ENCODE measurements at regions not wholly inside any gene's neighbourhood (a gene's known extent, or its start where the extent isn't known, plus 50 kb on each side); places are given as distances from the start of the nearest gene placed in this dataset.

DNA sequence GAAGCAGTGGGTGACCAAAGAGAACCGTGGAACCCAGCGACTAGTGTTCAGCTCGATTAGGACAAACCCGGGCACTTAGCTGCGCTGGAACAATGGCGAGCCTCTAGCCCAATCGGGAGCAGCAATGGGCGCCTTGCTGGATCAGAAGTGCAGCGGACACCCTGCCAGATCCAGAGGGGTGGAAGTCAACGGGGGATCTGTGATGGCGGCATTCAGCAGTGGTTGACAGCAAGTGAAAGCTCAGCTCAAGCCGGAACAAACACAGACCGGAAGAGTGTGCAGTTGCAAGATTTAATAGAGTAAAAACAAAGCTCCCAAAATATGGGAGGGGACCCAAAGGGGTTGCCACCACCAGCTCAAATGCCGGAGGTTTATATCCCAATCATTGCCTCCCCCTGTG, 478.7 kb upstream of the REG3G start:
- H3K27ac Mint-ChIP-seq, result no peak overlapping the region
- H3K4me3 Mint-ChIP-seq, result no peak overlapping the region
- H3K36me3 Mint-ChIP-seq, result no peaks in the 10 kb centered on the region
- peaks cover 20% of the 10 kb centered on the region for H3K9me3 Mint-ChIP-seq
- H3K27me3 Mint-ChIP-seq, result no peaks in the 10 kb centered on the region
- CTCF ChIA-PET, result no interaction called here
- H3K4me1 Mint-ChIP-seq, result no peaks in the 10 kb centered on the region
- DNase-seq, result no peak

DNA sequence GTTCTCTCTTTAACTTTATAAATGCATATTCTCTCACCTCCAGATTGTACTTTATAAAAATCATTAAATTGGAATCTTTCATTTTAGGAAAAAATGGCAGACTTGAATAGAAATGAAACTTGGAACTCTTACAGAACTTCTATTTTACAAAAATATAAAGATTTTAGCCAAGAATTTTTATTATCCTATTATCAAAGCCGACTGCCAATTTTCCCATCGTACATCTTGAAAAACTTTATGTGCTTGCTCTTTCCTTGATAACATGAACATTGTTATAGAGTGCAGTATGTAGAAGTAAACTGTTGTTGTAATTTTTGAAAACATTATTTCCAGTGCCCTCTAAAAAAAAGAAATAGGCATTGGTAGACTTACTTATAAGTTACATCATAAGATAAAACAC, 475.7 kb upstream of the REG3G start:
- Mint-ChIP-seq H3K27me3 (no peaks in the 10 kb centered on the region), H3K4me3 (no peak overlapping the region), H3K36me3 (no peaks in the 10 kb centered on the region), H3K27ac (no peak overlapping the region), H3K4me1 (no peaks in the 10 kb centered on the region), H3K9me3 (peaks cover 16% of the 10 kb centered on the region)
- no peak for DNase-seq
- CTCF ChIA-PET, result no interaction called here

- no peak for DNase-seq
- Mint-ChIP-seq H3K4me3 (no peak overlapping the region), H3K4me1 (no peaks in the 10 kb centered on the region), H3K36me3 (no peaks in the 10 kb centered on the region), H3K9me3 (peaks cover 9% of the 10 kb centered on the region), H3K27me3 (no peaks in the 10 kb centered on the region), H3K27ac (no peak overlapping the region)
- CTCF ChIA-PET, result no interaction called here
Measured at GRCh38 chr2:78553866-78554647, 471.4 kb upstream of the REG3G start.

GRCh38 chr2:78561876-78562275, 463.6 kb upstream of the REG3G start:
- DNase-seq, result no peak
- H3K4me1 Mint-ChIP-seq, result no peaks in the 10 kb centered on the region
- H3K27ac Mint-ChIP-seq, result no peak overlapping the region
- H3K9me3 Mint-ChIP-seq, result peaks cover 4% of the 10 kb centered on the region
- CTCF ChIA-PET, result no interaction called here
- H3K36me3 Mint-ChIP-seq, result no peaks in the 10 kb centered on the region
- H3K27me3 Mint-ChIP-seq, result no peaks in the 10 kb centered on the region
- no peak overlapping the region for H3K4me3 Mint-ChIP-seq

DNA sequence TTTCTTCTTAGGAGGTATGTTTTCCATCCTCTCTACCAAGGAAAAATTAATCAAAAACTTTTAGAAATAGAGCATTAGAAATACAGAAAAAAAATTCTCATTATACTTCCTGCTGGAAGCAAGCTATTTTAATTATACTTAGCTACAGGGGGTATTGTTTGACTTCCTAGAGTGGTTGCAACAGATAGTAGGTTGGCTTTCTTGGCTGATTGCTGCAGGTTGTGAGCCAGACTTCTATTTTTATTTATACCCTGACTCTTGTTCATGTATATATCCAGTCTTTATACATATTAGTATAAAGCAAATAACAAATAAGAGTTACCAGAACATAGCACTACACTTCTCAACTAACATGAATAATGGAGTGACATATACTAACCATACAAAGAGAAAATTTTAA, 460.8 kb upstream of the REG3G start:
- no peaks in the 10 kb centered on the region for H3K36me3 Mint-ChIP-seq
- CTCF ChIA-PET, result no interaction called here
- no peaks in the 10 kb centered on the region for H3K27me3 Mint-ChIP-seq
- no peak overlapping the region for H3K27ac Mint-ChIP-seq
- no peak for DNase-seq
- no peaks in the 10 kb centered on the region for H3K4me1 Mint-ChIP-seq
- peaks cover 7% of the 10 kb centered on the region for H3K9me3 Mint-ChIP-seq
- no peak overlapping the region for H3K4me3 Mint-ChIP-seq

DNA sequence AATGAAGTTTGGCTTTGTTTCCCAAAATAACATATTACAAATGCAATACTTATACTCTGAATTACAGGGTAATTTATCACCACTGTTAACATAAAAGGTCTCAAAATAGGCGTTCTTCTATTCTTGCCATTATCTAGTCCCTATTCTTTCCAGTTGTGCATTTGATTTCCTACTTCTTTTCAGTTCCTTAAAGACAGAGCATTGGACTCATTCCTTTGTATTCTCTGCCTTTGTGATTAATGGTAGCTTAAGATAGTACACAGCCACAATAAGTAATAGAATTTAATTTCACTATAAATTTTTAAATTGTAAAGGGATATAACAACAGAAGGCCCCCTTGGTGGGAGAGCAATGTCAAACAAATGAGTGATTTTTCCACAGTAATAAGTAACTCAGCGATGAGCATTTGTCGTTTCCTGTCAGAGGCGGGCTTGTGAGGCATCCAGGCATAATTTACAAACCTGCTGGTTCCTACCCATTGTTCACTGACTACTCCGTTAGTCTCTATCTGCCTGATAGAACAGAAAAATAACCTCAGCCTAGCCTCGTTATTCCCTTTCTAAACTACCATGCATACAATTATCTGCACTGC, 456.6 kb upstream of the REG3G start:
- H3K36me3 Mint-ChIP-seq, result no peaks in the 10 kb centered on the region
- CTCF ChIA-PET, result no interaction called here
- H3K4me3 Mint-ChIP-seq, result no peak overlapping the region
- no peaks in the 10 kb centered on the region for H3K4me1 Mint-ChIP-seq
- DNase-seq, result no peak
- H3K9me3 Mint-ChIP-seq, result peaks cover 16% of the 10 kb centered on the region
- H3K27ac Mint-ChIP-seq, result no peak overlapping the region
- H3K27me3 Mint-ChIP-seq, result no peaks in the 10 kb centered on the region

- Mint-ChIP-seq H3K4me3 (no peak overlapping the region), H3K4me1 (no peaks in the 10 kb centered on the region), H3K27me3 (no peaks in the 10 kb centered on the region), H3K9me3 (no peaks in the 10 kb centered on the region), H3K36me3 (no peaks in the 10 kb centered on the region), H3K27ac (no peak overlapping the region)
- CTCF ChIA-PET, result no interaction called here
- DNase-seq, result no peak
Measured at GRCh38 chr2:78576409-78576808, 449.1 kb upstream of the REG3G start.

DNA sequence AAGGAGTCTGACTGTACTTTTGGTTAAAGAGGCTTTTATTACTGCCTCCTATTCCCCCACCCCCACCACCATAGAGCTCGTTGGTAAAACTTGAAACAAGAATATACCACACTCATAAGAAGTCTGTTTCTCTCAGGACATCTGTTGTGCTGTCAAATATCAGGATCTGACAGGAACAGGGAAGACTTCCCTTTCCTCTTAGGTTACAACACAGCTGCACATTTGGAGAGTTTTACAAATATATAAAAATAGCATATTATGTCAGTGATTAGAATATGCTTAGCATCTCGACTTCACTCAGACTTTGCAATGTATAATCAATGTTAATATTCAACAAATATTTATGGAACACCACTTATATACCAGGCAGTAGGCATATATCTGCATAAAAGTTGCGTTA, 439.6 kb upstream of the REG3G start:
- CTCF ChIA-PET, result no interaction called here

DNA sequence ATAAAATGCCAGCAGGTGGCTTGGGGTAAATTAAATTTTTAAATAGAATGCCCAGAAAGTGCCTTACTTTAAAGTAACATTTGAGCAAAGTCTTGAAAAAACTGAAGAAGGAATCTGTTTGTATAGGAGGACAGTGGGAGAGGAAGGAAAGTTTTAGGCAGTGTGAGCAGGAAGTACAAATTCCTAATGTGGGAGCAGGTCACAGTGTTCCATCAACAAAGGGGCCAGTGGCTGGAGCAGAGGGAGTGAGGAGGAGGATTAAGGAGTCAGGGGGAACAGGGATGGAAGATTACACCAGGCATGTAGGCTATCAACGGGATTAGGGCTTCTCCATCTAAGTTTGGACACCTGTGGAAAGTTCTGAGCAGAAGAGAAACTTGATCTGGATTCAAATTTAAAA, 439.2 kb upstream of the REG3G start:
- Mint-ChIP-seq H3K27me3 (no peaks in the 10 kb centered on the region), H3K4me3 (no peak overlapping the region), H3K9me3 (peaks cover 14% of the 10 kb centered on the region), H3K4me1 (no peaks in the 10 kb centered on the region), H3K27ac (no peak overlapping the region), H3K36me3 (no peaks in the 10 kb centered on the region)
- DNase-seq, result no peak
- CTCF ChIA-PET, result no interaction called here

More for the DNA sequence above, 439.6 kb upstream of the REG3G start:
- no peak for DNase-seq
- H3K9me3 Mint-ChIP-seq, result peaks cover 12% of the 10 kb centered on the region
- H3K36me3 Mint-ChIP-seq, result no peaks in the 10 kb centered on the region
- H3K27me3 Mint-ChIP-seq, result no peaks in the 10 kb centered on the region
- no peaks in the 10 kb centered on the region for H3K4me1 Mint-ChIP-seq
- no peak overlapping the region for H3K27ac Mint-ChIP-seq
- H3K4me3 Mint-ChIP-seq, result no peak overlapping the region

- DNase-seq, result no peak
- Mint-ChIP-seq H3K9me3 (peaks cover 17% of the 10 kb centered on the region), H3K27ac (no peak overlapping the region), H3K27me3 (no peaks in the 10 kb centered on the region), H3K4me1 (no peaks in the 10 kb centered on the region), H3K4me3 (no peak overlapping the region), H3K36me3 (no peaks in the 10 kb centered on the region)
- CTCF ChIA-PET, result no interaction called here
Measured at GRCh38 chr2:78589871-78590270, 435.6 kb upstream of the REG3G start.

- H3K36me3 Mint-ChIP-seq, result no peaks in the 10 kb centered on the region
- no peaks in the 10 kb centered on the region for H3K4me1 Mint-ChIP-seq
- no peak overlapping the region for H3K4me3 Mint-ChIP-seq
- DNase-seq, result no peak
- H3K27me3 Mint-ChIP-seq, result no peaks in the 10 kb centered on the region
- no peak overlapping the region for H3K27ac Mint-ChIP-seq
- CTCF ChIA-PET, result no interaction called here
- H3K9me3 Mint-ChIP-seq, result peaks cover 7% of the 10 kb centered on the region
Measured at GRCh38 chr2:78592491-78592890, 433.0 kb upstream of the REG3G start.

GRCh38 chr2:78601113-78601512, 424.4 kb upstream of the REG3G start:
- H3K9me3 Mint-ChIP-seq, result peaks cover 4% of the 10 kb centered on the region
- no peak overlapping the region for H3K4me3 Mint-ChIP-seq
- CTCF ChIA-PET, result no interaction called here

DNA sequence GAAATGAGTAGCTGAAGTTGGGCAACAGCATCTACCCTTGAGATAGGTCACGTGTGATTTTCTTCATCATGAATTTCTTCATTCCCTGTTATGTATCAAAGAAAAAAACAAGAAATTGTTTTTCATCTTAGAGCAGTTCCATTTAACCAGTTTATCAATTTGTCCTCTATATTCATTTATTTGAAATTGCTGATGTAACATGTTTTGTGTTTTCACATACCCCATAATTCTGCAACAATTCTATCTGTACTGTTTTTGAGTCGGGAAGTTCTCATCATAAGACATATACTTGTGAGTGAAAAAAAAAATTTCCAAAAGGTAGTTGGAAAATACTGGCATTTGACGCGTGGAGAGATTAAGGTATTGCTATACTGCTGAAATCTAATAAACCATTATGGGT, 422.6 kb upstream of the REG3G start:
- Mint-ChIP-seq H3K27ac (no peak overlapping the region), H3K4me3 (no peak overlapping the region), H3K36me3 (no peaks in the 10 kb centered on the region), H3K4me1 (no peaks in the 10 kb centered on the region), H3K9me3 (peaks cover 5% of the 10 kb centered on the region), H3K27me3 (no peaks in the 10 kb centered on the region)
- no peak for DNase-seq
- CTCF ChIA-PET, result no interaction called here

More at GRCh38 chr2:78601113-78601512, 424.4 kb upstream of the REG3G start:
- Mint-ChIP-seq H3K27ac (no peak overlapping the region), H3K27me3 (no peaks in the 10 kb centered on the region), H3K36me3 (no peaks in the 10 kb centered on the region), H3K4me1 (no peaks in the 10 kb centered on the region)
- no peak for DNase-seq

DNA sequence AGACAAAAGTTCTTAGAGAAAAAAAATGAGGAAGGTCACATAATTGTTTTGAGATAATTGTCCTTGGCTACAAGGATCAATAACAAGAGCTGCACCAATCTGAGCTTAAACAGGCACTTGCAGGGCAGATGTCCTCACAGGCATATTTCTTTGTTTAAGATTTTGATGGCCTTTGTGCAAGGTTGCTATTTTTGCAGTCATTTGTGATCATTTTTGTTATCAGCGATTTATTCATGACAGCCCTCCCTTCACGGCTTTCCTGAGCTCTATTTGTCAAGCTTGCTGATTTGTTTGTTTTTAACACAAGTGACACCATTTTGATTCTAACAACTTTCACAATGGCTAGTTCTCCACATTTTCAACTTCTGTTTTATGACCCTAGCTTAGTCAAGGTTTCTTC, 418.6 kb upstream of the REG3G start:
- Mint-ChIP-seq H3K4me1 (no peaks in the 10 kb centered on the region), H3K27ac (no peak overlapping the region), H3K36me3 (no peaks in the 10 kb centered on the region), H3K27me3 (no peaks in the 10 kb centered on the region), H3K9me3 (peaks cover 11% of the 10 kb centered on the region), H3K4me3 (no peak overlapping the region)
- CTCF ChIA-PET, result no interaction called here
- no peak for DNase-seq

GRCh38 chr2:78614726-78615125, 410.8 kb upstream of the REG3G start:
- Mint-ChIP-seq H3K36me3 (no peaks in the 10 kb centered on the region), H3K27me3 (no peaks in the 10 kb centered on the region), H3K4me1 (no peaks in the 10 kb centered on the region), H3K9me3 (peaks cover 7% of the 10 kb centered on the region), H3K27ac (no peak overlapping the region), H3K4me3 (no peak overlapping the region)
- CTCF ChIA-PET, result no interaction called here
- no peak for DNase-seq

All from activated naive CD4-positive, alpha-beta T cell treated with anti-CD3 and anti-CD28 coated beads, Interleukin-2, amount 10 ng/mL, durations not matched to agents 7 days and 5 days (primary cell).